GM21367 (cell line): ENCODE measurements at regions not wholly inside any gene's neighbourhood (a gene's known extent, or its start where the extent isn't known, plus 50 kb on each side); places are given as distances from the start of the nearest gene placed in this dataset.

Experiments used
- ATAC-seq: cut with Tn5 transposase; IDR thresholded peaks from one replicate; pipeline ENCODE4 v1.9.1; 2021; ENCODE audit not compliant: unreplicated experiment

DNA sequence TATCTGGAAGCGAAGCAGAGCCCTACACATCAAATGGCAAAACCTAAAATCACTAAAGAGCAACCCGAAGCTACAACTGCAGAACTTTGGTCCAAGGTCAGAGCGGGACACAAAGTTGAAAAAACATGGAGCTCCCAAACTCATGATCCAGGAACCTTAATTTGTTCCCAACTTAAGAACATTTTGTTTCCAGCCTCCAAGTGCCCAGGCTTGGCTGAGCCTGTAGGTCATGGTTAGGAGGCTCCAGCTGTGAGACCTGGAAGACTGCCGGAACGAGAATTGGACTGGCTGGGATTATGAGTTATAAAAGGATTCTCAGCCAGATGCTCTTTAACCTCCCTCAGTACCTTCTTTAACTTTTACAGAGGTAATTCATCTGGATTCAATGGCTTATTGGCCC, 349.1 kb upstream of the DDX53 start:
- no peak for ATAC-seq

DNA sequence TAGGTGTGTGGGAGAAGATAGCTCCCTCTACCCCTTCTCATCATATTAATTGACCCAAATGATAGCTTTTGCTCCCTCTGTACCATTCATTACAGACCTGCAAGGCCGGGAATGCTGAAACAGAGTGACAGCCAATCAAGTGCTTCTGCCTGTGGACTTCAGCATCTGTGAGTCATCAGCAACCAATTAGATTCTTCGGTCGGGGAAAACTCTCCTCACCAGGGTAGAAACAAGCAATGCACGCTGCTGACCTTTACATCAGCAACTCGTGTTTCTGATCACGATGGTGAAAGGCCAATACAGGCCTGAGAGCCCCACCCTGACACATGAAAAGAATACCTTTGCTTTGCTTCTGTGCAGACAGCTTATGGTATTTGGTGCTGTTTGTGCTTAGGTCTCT, 347.2 kb upstream of the DDX53 start:
- no peak for ATAC-seq

- ATAC-seq = no peak
Observed at GRCh38 chrX:22660756-22661155, 339.0 kb upstream of the DDX53 start.

DNA sequence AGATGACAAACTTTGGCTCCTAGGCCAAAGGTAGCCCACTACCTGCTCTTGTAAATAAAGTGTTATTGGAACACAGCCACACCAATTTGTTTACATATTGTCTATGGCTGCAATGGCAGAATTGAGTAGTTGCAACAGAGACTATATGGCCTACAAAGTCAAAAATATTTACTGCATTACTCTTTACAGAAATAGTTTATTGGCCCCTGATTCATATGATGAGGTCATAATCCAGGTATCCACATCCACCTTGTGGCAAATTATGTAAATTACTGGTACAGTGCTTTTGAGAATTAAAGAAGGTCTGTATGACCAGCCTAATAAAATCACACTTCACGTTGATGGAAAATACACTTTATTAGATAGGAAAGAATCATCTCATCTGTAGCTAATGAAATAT, 337.0 kb upstream of the DDX53 start:
- no peak for ATAC-seq

DNA sequence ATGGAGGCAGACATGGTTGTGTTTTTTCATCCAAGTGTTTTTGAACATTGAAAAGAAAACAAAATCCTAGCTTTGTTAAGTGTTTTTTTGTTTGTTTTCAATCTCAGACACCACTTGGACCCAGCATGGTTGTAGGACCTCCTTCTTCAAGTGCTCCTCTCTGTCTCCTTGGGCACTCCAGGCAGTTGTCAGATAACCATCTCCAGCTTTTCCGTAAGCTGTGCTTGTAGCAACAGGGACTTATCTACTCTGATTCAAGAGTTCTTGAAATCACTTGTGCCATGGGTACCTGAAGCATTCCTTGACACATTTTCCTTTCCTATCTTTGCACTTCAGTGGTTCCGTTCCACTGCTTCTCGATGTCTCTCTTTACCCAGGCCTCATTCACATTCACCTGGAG, 334.9 kb upstream of the DDX53 start:
- ATAC-seq = no peak

GRCh38 chrX:22665818-22666217, 333.9 kb upstream of the DDX53 start:
- no peak for ATAC-seq

DNA sequence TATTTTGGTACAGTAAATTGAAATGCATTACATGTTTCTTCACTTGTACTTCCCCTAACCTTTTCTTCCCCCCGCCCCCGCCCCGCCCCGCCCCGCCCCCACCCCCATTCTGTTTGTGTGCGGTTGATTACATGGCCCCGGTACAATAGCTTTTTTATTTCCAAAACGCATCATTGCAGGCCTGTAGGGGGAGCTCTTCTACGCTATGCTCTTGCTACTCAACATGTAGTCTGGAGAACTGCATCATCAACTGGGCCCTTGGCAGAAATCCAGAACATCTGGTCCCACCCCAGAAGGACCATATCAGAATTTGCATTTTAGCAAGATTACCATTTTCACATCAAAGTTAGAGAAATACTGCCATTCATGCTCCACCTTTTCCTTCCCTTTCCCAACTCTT, 333.3 kb upstream of the DDX53 start:
- peak; percentile 65 for ATAC-seq

DNA sequence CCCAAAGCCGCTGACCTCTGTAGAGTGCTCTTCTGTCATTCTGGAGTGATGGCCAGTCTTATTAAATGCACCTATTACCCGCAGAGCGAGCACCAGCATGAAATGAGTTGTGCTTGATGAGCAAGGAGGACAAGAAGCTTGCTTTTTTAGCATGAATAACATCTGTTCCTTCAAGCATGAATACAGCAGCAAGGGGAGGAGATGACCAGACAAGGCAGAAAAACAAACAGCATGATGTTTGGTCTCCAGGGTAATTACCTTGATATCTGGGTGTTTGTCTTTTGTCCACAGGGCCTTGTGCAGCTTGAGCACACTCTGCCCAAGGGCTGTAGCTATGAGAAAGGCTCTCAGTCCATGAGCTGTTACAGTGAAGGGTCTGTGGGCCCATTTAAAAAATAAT, 324.8 kb upstream of the DDX53 start:
- no peak for ATAC-seq

DNA sequence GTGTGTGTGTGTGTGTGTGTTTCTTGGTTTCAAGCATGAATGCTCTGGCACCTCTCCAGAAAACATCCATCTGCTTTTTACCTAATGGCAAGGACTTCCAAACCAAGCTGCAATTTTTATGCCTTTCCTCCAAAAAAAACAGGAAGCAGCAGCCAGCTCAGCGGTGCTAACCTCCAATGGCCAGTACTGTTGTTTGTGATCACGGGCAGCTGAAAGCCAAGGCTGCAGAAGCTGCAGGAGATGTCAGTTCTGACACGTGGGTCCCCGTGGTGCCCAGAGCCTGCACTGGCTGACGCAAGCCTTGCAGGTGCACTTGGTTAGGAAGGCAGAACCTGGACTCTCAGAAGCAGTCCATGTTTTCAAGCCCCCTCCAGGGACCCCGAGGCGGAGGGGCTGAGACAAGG, 313.6 kb upstream of the DDX53 start:
- ATAC-seq = no peak

- no peak for ATAC-seq
Observed at GRCh38 chrX:22689290-22689689, 310.5 kb upstream of the DDX53 start.

DNA sequence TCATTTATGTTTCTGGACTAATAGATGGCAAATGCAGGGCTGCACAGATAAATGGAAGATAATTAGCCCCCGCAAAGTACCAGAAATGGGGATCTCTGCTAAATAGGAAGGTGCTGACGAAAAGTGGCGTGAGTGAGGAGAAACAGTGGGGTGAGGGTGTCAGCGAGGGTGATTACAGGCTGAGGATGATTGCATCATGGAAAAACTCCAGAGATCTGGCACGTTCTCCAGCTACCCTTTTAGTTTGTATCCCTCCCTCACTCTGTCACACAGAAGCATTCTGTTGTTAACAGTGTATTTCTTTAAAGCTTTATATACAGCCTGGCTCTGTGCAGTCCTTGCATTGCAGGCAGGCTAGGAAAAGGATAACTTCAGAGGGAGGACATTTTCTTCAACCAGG, 309.6 kb upstream of the DDX53 start:
- ATAC-seq = no peak

DNA sequence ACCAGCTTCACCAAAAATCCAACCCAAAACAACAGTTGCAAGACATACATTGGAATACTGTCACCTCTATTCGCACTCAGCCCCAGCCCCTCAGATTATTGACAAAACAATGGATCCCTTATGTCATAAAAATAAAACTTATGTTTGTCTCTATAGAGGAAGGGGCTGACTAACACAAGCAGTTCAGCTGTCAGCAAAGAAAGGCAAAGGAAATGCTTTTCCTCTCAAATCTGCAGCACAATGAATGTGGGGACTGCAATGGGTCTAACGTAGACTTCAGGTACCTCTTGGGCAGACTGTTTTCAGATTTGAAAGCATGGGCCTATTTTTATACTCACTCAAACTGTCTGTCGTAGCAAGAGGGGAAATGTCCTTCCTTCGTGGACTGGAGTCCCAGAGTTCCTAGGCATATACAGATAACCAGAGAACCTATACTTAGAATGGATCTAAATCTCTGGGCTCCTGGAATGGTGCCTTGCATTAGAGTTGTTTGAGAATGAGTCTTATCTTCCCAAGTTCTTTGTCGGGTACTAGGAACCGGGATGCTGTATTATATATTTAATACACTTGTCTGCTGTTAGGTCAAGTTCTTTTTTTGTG, 307.7 kb upstream of the DDX53 start:
- ATAC-seq = no peak

DNA sequence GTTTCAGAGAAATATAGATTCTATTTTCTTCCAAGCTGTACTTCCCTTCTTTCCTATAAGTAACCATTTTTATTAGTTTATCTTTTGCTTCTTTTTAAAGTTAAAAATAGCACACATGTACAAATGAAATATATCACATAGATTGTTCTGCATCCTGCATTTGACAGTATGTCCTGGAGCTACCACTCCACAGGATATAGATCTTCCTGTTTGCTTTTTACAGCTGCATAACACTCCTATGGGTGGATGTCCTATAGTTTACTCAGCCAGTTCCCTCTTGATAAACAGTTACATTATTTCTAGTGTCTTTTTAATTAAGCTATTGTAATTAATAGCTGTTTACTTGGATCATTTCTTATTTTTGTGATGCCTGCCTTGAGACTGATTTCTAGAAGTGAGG, 301.6 kb upstream of the DDX53 start:
- ATAC-seq = no peak

DNA sequence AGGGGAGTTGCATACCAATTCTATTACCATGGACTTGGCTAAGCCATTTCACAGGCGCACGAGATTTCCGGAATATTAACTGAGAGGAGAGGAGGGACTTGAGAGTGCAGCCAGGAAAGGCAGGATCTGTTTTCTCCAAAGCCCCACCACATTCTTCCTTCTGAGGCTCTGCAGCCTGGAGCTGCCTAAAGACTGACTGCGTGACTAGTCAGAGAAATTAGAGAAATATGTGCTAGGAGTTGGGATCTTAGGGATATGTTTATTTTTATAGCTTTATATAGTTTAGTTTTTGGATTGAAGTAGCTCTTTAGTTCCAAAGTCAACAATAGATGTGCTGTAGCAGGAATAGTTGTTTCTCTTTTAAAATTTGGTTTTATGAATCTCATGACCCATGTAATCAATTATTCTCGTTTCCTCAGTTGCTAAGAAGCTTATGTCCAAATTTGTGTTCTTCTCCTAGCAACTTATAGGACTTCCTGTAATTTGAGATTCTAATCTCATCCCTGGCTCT, 300.1 kb upstream of the DDX53 start:
- no peak for ATAC-seq

DNA sequence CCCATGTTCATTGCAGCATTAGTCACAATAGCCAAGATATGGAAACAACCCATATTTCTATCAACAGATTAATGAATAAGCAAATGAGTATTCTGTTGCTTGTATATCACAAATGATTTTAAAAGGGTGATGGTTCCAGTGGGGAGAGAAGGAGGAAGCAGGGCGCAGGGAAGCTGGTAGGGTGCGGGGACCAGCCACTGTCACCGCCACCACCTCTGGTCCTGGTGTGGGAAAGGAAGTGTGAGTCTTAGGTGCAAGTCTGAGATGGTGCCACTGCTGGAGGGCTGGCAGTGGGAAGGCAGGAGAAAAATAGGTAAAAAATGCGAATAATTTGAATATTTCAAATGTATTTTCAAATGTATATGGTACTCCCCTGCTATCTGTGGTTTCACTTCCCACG, 286.8 kb upstream of the DDX53 start:
- no peak for ATAC-seq

DNA sequence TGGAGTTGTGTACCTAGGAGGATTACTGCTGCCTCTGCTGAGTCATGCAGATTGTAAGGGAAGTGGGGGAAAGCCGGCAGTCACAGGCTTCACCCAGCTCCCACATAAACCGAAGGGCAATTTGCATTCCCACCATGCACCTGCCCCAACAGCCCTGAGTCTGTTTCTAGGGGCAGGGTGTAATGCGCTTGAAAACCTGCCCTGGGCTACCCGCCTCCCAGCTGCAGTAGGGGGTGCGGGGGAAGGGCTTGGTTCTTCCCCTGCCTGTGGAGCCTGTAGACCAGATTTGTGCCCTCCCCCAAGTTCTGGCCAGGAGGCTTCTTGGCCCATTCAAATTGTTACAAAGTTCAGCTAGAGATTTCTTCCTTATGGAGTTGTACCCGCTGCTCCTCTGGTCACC, 269.2 kb upstream of the DDX53 start:
- no peak for ATAC-seq

GRCh38 chrX:22737541-22737940, 262.2 kb upstream of the DDX53 start:
- no peak for ATAC-seq

DNA sequence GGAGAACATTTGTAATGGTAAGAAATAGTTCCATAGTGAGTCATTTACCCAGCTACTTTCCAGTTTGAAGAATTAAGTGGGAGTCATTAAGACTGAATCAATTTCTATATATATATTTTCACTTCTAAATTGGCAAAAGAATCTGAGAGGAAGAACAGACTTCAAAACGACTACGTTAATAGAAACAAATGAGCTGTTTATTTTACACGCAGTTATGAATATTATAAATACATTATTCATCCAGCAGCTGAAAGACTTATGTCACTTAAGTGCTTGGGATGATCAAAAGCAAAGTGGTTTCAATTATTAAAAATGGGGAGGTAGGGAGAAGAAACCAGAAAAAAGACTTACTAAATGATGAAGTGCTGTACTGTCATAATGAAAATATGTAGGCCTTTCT, 260.5 kb upstream of the DDX53 start:
- ATAC-seq = no peak

GRCh38 chrX:22740836-22741235, 258.9 kb upstream of the DDX53 start:
- ATAC-seq = no peak

DNA sequence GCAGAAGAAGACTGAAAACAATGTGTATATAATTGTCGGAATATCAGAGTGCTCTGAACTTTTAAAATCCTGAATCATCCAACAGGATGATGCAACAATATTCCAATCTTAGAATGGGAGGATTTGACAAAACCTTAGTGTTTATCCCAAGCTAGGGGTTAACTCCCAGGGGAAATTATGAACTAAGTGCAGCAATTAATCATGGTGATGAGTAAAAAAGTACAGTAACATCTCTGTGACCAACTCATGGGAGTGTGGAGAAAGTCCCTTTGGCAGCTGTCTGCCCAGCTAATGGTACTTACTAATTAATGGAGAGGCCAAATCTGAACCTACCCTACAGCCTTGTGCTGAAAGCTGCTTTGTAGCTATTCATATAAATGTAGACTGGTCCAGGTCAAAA, 257.6 kb upstream of the DDX53 start:
- no peak for ATAC-seq

DNA sequence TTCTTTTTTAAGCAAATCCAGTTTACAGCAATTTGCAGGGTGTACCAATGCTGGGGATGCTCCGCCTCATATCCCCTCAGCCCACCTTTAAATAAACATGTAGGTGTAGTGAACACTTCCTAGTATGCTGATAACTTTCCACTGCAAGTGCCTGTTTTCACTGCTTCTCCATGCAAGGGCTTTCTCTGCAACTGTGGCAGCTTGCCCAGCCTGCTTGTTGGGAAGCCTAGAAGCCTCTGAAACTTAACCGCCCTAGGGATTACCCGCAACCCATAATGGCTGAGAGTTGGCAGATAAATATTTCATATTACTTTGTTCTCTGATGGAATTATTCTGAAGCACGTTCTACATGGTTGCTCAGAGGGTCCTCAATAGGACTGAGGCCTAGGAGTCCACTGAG, 253.7 kb upstream of the DDX53 start:
- no peak for ATAC-seq

DNA sequence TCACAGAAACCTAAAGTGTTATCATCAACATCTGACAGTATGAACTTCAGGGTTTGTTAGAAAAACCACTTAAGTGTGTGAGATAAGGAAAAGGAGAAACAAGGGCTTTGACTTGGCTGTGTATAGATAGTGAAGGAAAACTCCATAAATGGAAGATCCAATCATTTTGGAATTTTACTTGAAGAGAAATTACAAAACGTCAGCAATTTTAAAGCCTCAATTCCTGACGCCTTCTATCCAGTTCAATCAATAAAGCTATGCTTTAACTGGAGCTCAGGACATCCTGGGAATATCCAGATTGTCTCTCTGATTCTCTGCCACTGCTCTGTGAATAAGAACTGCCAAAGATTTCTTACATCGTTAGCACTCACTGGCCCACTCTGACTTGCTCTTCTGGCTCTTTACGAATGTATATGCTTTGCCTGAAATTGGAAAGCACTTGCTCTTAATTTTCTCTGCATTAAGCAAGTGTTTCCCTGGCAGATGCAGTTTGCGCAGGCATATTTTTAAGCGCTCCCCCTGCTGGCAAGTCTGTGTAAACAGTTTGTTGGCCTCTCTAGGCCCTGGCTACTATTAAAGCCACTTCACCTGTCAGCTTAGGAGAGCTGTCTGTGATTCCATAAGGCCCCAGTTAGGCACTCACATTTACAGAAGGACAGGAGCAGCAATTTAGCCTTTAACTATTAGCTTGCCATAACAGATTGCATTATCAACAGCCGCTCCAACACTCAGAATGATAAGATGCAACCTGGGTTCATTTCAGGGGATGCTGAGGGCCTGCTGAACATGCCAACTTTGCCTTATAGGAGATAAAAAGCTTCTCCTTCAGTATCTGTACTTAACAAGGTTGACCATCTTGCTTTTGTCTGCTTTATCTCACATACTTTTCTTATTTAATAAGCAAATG, 251.4 kb upstream of the DDX53 start:
- peak; percentile 83 for ATAC-seq
